GM10266 (cell line): ENCODE measurements at regions not wholly inside any gene's neighbourhood (a gene's known extent, or its start where the extent isn't known, plus 50 kb on each side); places are given as distances from the start of the nearest gene placed in this dataset.

ENCODE experiments used
- DNase-seq: peaks from one replicate; pipeline ENCODE4 v3.0.0; 2012; ENCODE audit errors: extremely low spot score
- TF ChIP-seq, protein P1 (sequence below): IDR thresholded peaks from 2 replicates; pipeline ENCODE4 v1.5.1; 2012; ENCODE audit warnings: mild to moderate bottlenecking, low read depth; ENCODE audit not compliant: control insufficient read depth, insufficient read depth; ENCODE audit errors: missing control alignments

GRCh38 chr13:22143671-22144070, 472.8 kb downstream of the FGF9 start:
- TF ChIP-seq, protein P1, sequence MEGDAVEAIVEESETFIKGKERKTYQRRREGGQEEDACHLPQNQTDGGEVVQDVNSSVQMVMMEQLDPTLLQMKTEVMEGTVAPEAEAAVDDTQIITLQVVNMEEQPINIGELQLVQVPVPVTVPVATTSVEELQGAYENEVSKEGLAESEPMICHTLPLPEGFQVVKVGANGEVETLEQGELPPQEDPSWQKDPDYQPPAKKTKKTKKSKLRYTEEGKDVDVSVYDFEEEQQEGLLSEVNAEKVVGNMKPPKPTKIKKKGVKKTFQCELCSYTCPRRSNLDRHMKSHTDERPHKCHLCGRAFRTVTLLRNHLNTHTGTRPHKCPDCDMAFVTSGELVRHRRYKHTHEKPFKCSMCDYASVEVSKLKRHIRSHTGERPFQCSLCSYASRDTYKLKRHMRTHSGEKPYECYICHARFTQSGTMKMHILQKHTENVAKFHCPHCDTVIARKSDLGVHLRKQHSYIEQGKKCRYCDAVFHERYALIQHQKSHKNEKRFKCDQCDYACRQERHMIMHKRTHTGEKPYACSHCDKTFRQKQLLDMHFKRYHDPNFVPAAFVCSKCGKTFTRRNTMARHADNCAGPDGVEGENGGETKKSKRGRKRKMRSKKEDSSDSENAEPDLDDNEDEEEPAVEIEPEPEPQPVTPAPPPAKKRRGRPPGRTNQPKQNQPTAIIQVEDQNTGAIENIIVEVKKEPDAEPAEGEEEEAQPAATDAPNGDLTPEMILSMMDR = no peak
- no peak for DNase-seq

- TF ChIP-seq, protein P1 = no peak
- no peak for DNase-seq
These were observed 473.9 kb downstream of the FGF9 start for GRCh38 chr13:22144806-22145205.

DNA sequence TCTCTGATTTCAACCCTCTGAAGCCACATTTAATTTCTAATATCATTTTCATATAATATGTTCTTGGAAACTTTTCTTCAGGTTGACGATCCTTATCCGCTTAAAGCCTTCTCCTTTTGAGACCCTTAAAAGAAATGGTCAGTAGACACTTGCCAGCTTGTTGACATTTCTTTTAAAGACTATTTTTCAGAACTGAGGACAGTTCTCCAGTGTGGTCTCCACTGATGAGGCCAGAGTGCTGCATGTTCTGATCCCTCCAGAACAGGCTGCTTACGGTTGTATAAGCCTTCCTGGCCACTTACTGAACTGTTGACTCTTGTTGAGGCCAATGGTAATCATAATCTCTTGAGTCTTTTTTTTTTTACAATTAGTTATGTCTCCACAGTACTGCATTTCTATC, 477.3 kb downstream of the FGF9 start:
- TF ChIP-seq, protein P1 = no peak
- DNase-seq = no peak

DNA sequence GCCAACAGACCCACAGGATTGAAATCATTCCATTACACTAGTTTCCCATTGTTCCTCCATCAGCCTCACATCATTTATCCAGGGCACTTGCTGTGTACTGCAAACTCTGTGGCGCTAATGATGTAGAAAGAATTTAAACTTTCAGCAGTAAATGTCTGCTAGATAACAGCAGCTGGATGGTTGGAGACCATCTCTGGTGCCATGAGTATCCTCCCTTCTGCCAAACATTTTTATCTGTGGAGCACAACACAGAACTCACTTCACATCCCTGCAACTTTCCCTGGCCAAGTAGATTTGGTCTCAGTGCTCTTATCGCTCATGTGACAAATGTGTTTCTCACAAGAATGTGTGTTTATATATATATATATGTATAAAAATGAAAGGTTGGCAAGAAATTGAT, 481.9 kb downstream of the FGF9 start:
- TF ChIP-seq, protein P1 = no peak
- DNase-seq = no peak

DNA sequence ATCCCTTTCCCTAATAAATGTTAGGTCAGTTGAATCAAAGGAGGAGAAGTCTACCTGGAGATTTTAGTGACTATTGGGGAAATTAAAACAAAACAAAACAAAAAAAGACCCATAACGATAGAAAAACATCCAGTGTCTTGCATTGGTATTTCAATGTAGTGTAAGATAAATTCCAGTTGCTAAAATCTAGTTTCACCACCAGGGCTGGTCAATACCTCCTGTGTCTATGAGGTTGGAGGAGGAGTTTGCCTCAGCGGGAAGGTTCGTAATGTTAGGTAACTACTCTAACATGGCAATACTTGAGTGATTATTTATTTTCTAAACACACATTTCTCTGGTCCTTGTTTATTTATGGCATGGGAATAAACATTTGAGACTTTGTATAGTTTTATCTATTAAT, 483.2 kb downstream of the FGF9 start:
- DNase-seq = no peak
- TF ChIP-seq, protein P1 = no peak

DNA sequence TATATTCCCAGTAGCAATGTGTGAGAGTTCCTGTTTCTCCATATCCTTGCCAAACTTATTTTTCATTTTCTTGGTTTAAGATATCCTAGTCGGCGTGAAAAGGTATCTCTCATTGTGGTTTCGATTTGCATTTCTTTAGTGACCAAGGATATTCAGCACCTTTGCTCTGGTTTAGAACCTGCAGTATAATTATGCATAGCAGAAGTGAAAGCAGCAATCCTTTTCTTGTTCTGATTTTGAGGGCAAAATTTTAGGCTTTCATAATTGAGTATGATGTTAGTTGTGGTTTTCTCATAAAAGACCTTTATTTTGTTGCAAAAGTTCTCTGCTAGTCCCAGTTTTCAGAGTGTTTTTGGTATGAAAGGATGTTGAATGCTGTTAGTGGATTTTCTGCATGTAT, 491.0 kb downstream of the FGF9 start:
- DNase-seq = peak; percentile 12
- TF ChIP-seq, protein P1 = no peak

GRCh38 chr13:22162889-22163288, 492.0 kb downstream of the FGF9 start:
- no peak for DNase-seq
- TF ChIP-seq, protein P1 = no peak
